Glomerular endothelial cell (primary cell): ENCODE measurements at regions not wholly inside any gene's neighbourhood (a gene's known extent, or its start where the extent isn't known, plus 50 kb on each side); places are given as distances from the start of the nearest gene placed in this dataset.
"Not testable (repeated sequence)": the region's sequence is repeated elsewhere in the genome, so short reads cannot be mapped to it uniquely, and the experiment has no call there.

Experiments
- DNase-seq: peaks from one replicate; pipeline ENCODE4 v3.0.0-alpha.2; 2011; ENCODE audit warnings: low read depth, low spot score; ENCODE audit errors: extremely low read depth

- not testable (repeated sequence) for DNase-seq
Observed at GRCh38 chr18:30839056-30839561, 203.4 kb downstream of the DSC3 start.

GRCh38 chr18:30828700-30829099, 213.8 kb downstream of the DSC3 start:
- DNase-seq: no peak

GRCh38 chr18:30819619-30820018, 222.9 kb downstream of the DSC3 start:
- DNase-seq: no peak

GRCh38 chr18:30814446-30814845, 228.1 kb downstream of the DSC3 start:
- DNase-seq: no peak

GRCh38 chr18:30811580-30811979, 231.0 kb downstream of the DSC3 start:
- DNase-seq: no peak

- no peak for DNase-seq
Observed at GRCh38 chr18:30810580-30810979, 232.0 kb downstream of the DSC3 start.

- DNase-seq: no peak
Observed at GRCh38 chr18:30806823-30807222, 235.7 kb downstream of the DSC3 start.

- DNase-seq: no peak
Observed at GRCh38 chr18:30800800-30801199, 241.7 kb downstream of the DSC3 start.

GRCh38 chr18:30792051-30792450, 250.5 kb downstream of the DSC3 start:
- no peak for DNase-seq

- DNase-seq: not testable (repeated sequence)
Observed at GRCh38 chr18:30788411-30788991, 254.0 kb downstream of the DSC3 start.

GRCh38 chr18:30787410-30787809, 255.1 kb downstream of the DSC3 start:
- DNase-seq: no peak

- no peak for DNase-seq
Observed at GRCh38 chr18:30781601-30782000, 260.9 kb downstream of the DSC3 start.

- DNase-seq: no peak
Observed at GRCh38 chr18:30775629-30776028, 266.9 kb downstream of the DSC3 start.

- DNase-seq: not testable (repeated sequence)
Observed at GRCh38 chr18:30772170-30772569, 270.4 kb downstream of the DSC3 start.

- DNase-seq: no peak
Observed at GRCh38 chr18:30766053-30766452, 276.5 kb downstream of the DSC3 start.

- no peak for DNase-seq
Observed at GRCh38 chr18:30765247-30765646, 277.3 kb downstream of the DSC3 start.

GRCh38 chr18:30763902-30764350, 278.6 kb downstream of the DSC3 start:
- DNase-seq: no peak

GRCh38 chr18:30754846-30755245, 287.7 kb downstream of the DSC3 start:
- DNase-seq: no peak

- no peak for DNase-seq
Observed at GRCh38 chr18:30748541-30748940, 294.0 kb downstream of the DSC3 start.

- no peak for DNase-seq
Observed at GRCh38 chr18:30746224-30746623, 296.3 kb downstream of the DSC3 start.

GRCh38 chr18:30743033-30743432, 299.5 kb downstream of the DSC3 start:
- no peak for DNase-seq

GRCh38 chr18:30730915-30731314, 311.6 kb downstream of the DSC3 start:
- DNase-seq: no peak

- no peak for DNase-seq
Observed at GRCh38 chr18:30727849-30728248, 314.7 kb downstream of the DSC3 start.
